Testis (tissue), 2 donors: ENCODE measurements at regions not wholly inside any gene's neighbourhood (a gene's known extent, or its start where the extent isn't known, plus 50 kb on each side); places are given as distances from the start of the nearest gene placed in this dataset.

Source experiments
- DNase-seq: peaks from one replicate; pipeline ENCODE4 v3.0.0-alpha.2; 2019
- H3K27ac ChIP-seq, 2 donors: fragments of 200-600 bp; sonication (generic); one replicate each; pipeline ENCODE4 v1.5.1; 2019
- H3K27me3 ChIP-seq: fragments of 200-600 bp; sonication (generic); one replicate; pipeline ENCODE4 v1.5.1; 2019
- H3K36me3 ChIP-seq: fragments of 200-600 bp; sonication (generic); one replicate; pipeline ENCODE4 v1.5.1; 2017; ENCODE audit warnings: low read depth; ENCODE audit errors: missing control alignments
- H3K4me1 ChIP-seq: fragments of 200-600 bp; sonication (generic); one replicate; pipeline ENCODE4 v1.5.1; 2019
- H3K4me3 ChIP-seq, 2 donors: fragments of 200-600 bp; sonication (generic); one replicate each; pipeline ENCODE4 v1.5.1; 2017 to 2019
- H3K9me3 ChIP-seq: fragments of 200-600 bp; sonication (generic); one replicate; pipeline ENCODE4 v1.5.1; 2017
- CTCF ChIP-seq, 3 experiments: fragments of 450-650 bp in 2 of 3; fragments of 200-600 bp in 1 of 3; sonication (generic) in 1 of 3; IDR thresholded peaks; one replicate each; pipeline ENCODE4 v1.5.1; 2016 to 2019; ENCODE audit warnings: antibody characterized with exemption in 3 of 3, mild to moderate bottlenecking in 2 of 3, moderate library complexity in 1 of 3
- POLR2A ChIP-seq: fragments of 450-650 bp; IDR thresholded peaks from one replicate; pipeline ENCODE4 v1.6.1; 2017; ENCODE audit warnings: antibody characterized with exemption, mild to moderate bottlenecking, moderate library complexity
- WGBS, 2 donors: methylation state at CpG; one replicate each; pipeline ENCODE4 v1.1.5; 2018; 5-methylcytosine and 5-hydroxymethylcytosine counted together
- intact Hi-C: fragments of 100-400 bp; cut with DNase I; formaldehyde crosslinking; loops from one replicate; pipeline ENCODE4 v1.15.1; 2023; ENCODE audit warnings: low total_unique reads

GRCh38 chr4:125677665-125678307, 363.0 kb downstream of the FAT4 start:
- no peaks in the 10 kb centered on the region for H3K4me1 ChIP-seq
- TF ChIP-seq POLR2A = no peak
- TF ChIP-seq CTCF (IDR thresholded peaks at IDR 0.05) = no peak
- intact Hi-C loops = no loop called here

GRCh38 chr4:125679989-125680388, 365.2 kb downstream of the FAT4 start:
- H3K36me3 ChIP-seq = no peaks in the 10 kb centered on the region
- no peak overlapping the region for H3K27ac ChIP-seq
- H3K4me1 ChIP-seq = no peaks in the 10 kb centered on the region
- no peak overlapping the region for H3K4me3 ChIP-seq
- TF ChIP-seq CTCF (IDR thresholded peaks at IDR 0.05) (no peak), POLR2A (no peak)
- intact Hi-C loops = no loop called here
- DNase-seq = no peak
- no peaks in the 10 kb centered on the region for H3K9me3 ChIP-seq
- H3K27me3 ChIP-seq = no peaks in the 10 kb centered on the region

More at GRCh38 chr4:125677665-125678307, 363.0 kb downstream of the FAT4 start:
- WGBS, 2 donors = 53 to 55% methylated on average over 2 of the region's 2 CpGs
- Histone ChIP-seq H3K4me3 (no peak overlapping the region), H3K9me3 (no peaks in the 10 kb centered on the region), H3K27me3 (no peaks in the 10 kb centered on the region), H3K36me3 (no peaks in the 10 kb centered on the region), H3K27ac (no peak overlapping the region)
- DNase-seq = no peak

- Histone ChIP-seq H3K9me3 (no peaks in the 10 kb centered on the region), H3K36me3 (no peaks in the 10 kb centered on the region), H3K4me3 (no peak overlapping the region), H3K27ac (no peak overlapping the region), H3K27me3 (no peaks in the 10 kb centered on the region), H3K4me1 (no peaks in the 10 kb centered on the region)
- intact Hi-C loops = no loop called here
- 40 to 79% methylated on average over 1 of the region's 1 CpG for WGBS, 2 donors
- DNase-seq = no peak
- no peak for TF ChIP-seq CTCF (IDR thresholded peaks at IDR 0.05)
- TF ChIP-seq POLR2A = no peak
These were observed 366.5 kb downstream of the FAT4 start for GRCh38 chr4:125681240-125681639.

GRCh38 chr4:125682730-125683129, 368.0 kb downstream of the FAT4 start:
- Histone ChIP-seq H3K27ac (no peak overlapping the region), H3K27me3 (no peaks in the 10 kb centered on the region), H3K9me3 (no peaks in the 10 kb centered on the region), H3K36me3 (no peaks in the 10 kb centered on the region), H3K4me1 (no peaks in the 10 kb centered on the region), H3K4me3 (no peak overlapping the region)
- DNase-seq = no peak
- intact Hi-C loops = no loop called here
- 79 to 91% methylated on average over 5 to 18 of the region's 18 CpGs for whole genome bisulfite sequencing, 2 donors
- TF ChIP-seq POLR2A = no peak
- no peak for TF ChIP-seq CTCF (IDR thresholded peaks at IDR 0.05)

GRCh38 chr4:125688841-125689240, 374.1 kb downstream of the FAT4 start:
- no peak overlapping the region for H3K4me3 ChIP-seq
- no peaks in the 10 kb centered on the region for H3K27me3 ChIP-seq
- TF ChIP-seq CTCF (IDR thresholded peaks at IDR 0.05) (no peak), POLR2A (no peak)
- no peak for DNase-seq
- no peaks in the 10 kb centered on the region for H3K36me3 ChIP-seq
- H3K4me1 ChIP-seq = no peaks in the 10 kb centered on the region
- H3K9me3 ChIP-seq = no peaks in the 10 kb centered on the region
- intact Hi-C loops = no loop called here
- WGBS, 2 donors = 91 to 97% methylated on average over 3 of the region's 3 CpGs
- no peak overlapping the region for H3K27ac ChIP-seq
